HG02642 (cell line): ENCODE measurements at regions not wholly inside any gene's neighbourhood (a gene's known extent, or its start where the extent isn't known, plus 50 kb on each side); places are given as distances from the start of the nearest gene placed in this dataset.

ENCODE experiments used
- ATAC-seq: cut with Tn5 transposase; IDR thresholded peaks from one replicate; pipeline ENCODE4 v1.9.1; 2021; ENCODE audit warnings: mild to moderate bottlenecking; ENCODE audit not compliant: unreplicated experiment, poor library complexity

- no peak for ATAC-seq
Measured at GRCh38 chr7:132733860-132734259, 157.6 kb upstream of the PLXNA4 start.

- no peak for ATAC-seq
Measured at GRCh38 chr7:132732321-132732865, 156.1 kb upstream of the PLXNA4 start.

- no peak for ATAC-seq
Measured at GRCh38 chr7:132730105-132730504, 153.8 kb upstream of the PLXNA4 start.

GRCh38 chr7:132723506-132724081 lies 147.3 kb upstream of the PLXNA4 start:
- ATAC-seq: no peak

- no peak for ATAC-seq
Measured at GRCh38 chr7:132720835-132721234, 144.6 kb upstream of the PLXNA4 start.

- no peak for ATAC-seq
Measured at GRCh38 chr7:132713893-132714292, 137.6 kb upstream of the PLXNA4 start.

- ATAC-seq: no peak
Measured at GRCh38 chr7:132709971-132710567, 133.8 kb upstream of the PLXNA4 start.

- ATAC-seq: no peak
Measured at GRCh38 chr7:132708470-132708869, 132.2 kb upstream of the PLXNA4 start.

- ATAC-seq: no peak
Measured at GRCh38 chr7:132705146-132705545, 128.9 kb upstream of the PLXNA4 start.

- ATAC-seq: no peak
Measured at GRCh38 chr7:132703742-132704141, 127.5 kb upstream of the PLXNA4 start.

GRCh38 chr7:132697003-132697402 lies 120.7 kb upstream of the PLXNA4 start:
- ATAC-seq: no peak

- ATAC-seq: no peak
Measured at GRCh38 chr7:132696332-132696731, 120.1 kb upstream of the PLXNA4 start.

- ATAC-seq: no peak
Measured at GRCh38 chr7:132691201-132691600, 114.9 kb upstream of the PLXNA4 start.

- no peak for ATAC-seq
Measured at GRCh38 chr7:132690174-132690573, 113.9 kb upstream of the PLXNA4 start.

GRCh38 chr7:132687981-132688383 lies 111.7 kb upstream of the PLXNA4 start:
- no peak for ATAC-seq

GRCh38 chr7:132687016-132687415 lies 110.7 kb upstream of the PLXNA4 start:
- no peak for ATAC-seq

- no peak for ATAC-seq
Measured at GRCh38 chr7:132685277-132685676, 109.0 kb upstream of the PLXNA4 start.

GRCh38 chr7:132683896-132684690 lies 107.8 kb upstream of the PLXNA4 start:
- ATAC-seq: no peak

- no peak for ATAC-seq
Measured at GRCh38 chr7:132681951-132682350, 105.7 kb upstream of the PLXNA4 start.

GRCh38 chr7:132680590-132680989 lies 104.3 kb upstream of the PLXNA4 start:
- no peak for ATAC-seq

- no peak for ATAC-seq
Measured at GRCh38 chr7:132678656-132679055, 102.4 kb upstream of the PLXNA4 start.
